Calu3 (cell line): ENCODE measurements at regions not wholly inside any gene's neighbourhood (a gene's known extent, or its start where the extent isn't known, plus 50 kb on each side); places are given as distances from the start of the nearest gene placed in this dataset.
"Not testable (repeated sequence)": the region's sequence is repeated elsewhere in the genome, so short reads cannot be mapped to it uniquely, and the experiment has no call there.

Source experiments
- BruUV-seq: library from RNA; stranded (reverse); fragments of 400-500 nt; replicated peaks from 2 replicates; lab custom pipeline; 2021; lab: Mats Ljungman, UMichigan
- CTCF ChIA-PET: fragments of 300-600 bp; sonication (Branson Sonifier 250); formaldehyde crosslinking; loops from one replicate; lab custom pipeline; 2022; ENCODE audit warnings: antibody characterized with exemption; lab: Charles Lee
- DNase-seq: peaks from one replicate; pipeline ENCODE4 v3.0.0; 2022
- H3K27ac Mint-ChIP-seq: one replicate; pipeline ENCODE4 v1.8.0; 2022; ENCODE audit warnings: mixed read lengths; ENCODE audit not compliant: unreplicated experiment
- H3K27me3 Mint-ChIP-seq: one replicate; pipeline ENCODE4 v1.8.0; 2022; ENCODE audit warnings: mixed read lengths; ENCODE audit not compliant: unreplicated experiment
- H3K36me3 Mint-ChIP-seq: one replicate; pipeline ENCODE4 v1.8.0; 2022; ENCODE audit warnings: mild to moderate bottlenecking, moderate library complexity, mixed read lengths; ENCODE audit not compliant: insufficient read depth, unreplicated experiment
- H3K4me1 Mint-ChIP-seq: one replicate; pipeline ENCODE4 v1.8.0; 2022; ENCODE audit warnings: mild to moderate bottlenecking, low read depth, mixed read lengths; ENCODE audit not compliant: unreplicated experiment
- H3K4me3 Mint-ChIP-seq: one replicate; pipeline ENCODE4 v1.8.0; 2022; ENCODE audit warnings: mild to moderate bottlenecking, low read depth, moderate library complexity, mixed read lengths; ENCODE audit not compliant: unreplicated experiment
- H3K9me3 Mint-ChIP-seq: one replicate; pipeline ENCODE4 v1.8.0; 2022; ENCODE audit warnings: low read depth, mixed read lengths; ENCODE audit not compliant: unreplicated experiment
- intact Hi-C: fragments of 100-400 bp; cut with micrococcal nuclease; formaldehyde crosslinking; loops from one replicate; pipeline ENCODE4 v1.10.0; 2022; ENCODE audit not compliant: unreplicated experiment
- TF ChIP-seq, protein P1 (sequence below): fragments of 200-600 bp; IDR thresholded peaks from one replicate; pipeline ENCODE4 v1.8.0; 2022; ENCODE audit warnings: antibody characterized with exemption; ENCODE audit not compliant: unreplicated experiment

DNA sequence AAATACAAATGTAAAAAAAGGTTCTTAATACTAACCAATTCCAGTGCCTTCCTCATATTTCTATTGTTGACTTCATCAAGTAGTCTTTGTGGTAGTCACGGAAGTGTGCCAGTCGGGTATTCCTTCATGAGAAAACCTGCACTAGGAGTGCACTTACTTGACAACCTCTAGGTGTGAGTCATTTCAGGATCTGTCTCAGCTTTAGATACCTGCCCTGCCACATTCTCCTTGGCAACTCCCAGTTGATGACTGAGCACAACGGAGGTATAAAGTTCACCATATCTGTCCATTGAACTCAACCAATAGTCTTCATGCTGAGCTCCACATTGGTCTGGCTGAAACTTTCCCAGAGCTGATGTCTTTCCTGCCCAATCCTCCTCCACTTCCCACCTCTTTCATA, 215.7 kb downstream of the SYT10 start:
- Mint-ChIP-seq H3K4me1 (peaks cover 51% of the 10 kb centered on the region), H3K9me3 (peaks cover 14% of the 10 kb centered on the region), H3K27me3 (no peaks in the 10 kb centered on the region), H3K36me3 (peaks cover 8% of the 10 kb centered on the region), H3K27ac (peak overlapping the region; percentile 91), H3K4me3 (no peak overlapping the region)
- BruUV-seq: no TSS peak
- CTCF ChIA-PET: interaction anchor here (0.6 to 2.5 kb wide), 4 partner anchors 10 to 72 kb away, joined by 3 to 11 read pairs (median 4); no protein-coding TSS in a partner anchor
- peak; percentile 82 for DNase-seq
- TF ChIP-seq, protein P1, sequence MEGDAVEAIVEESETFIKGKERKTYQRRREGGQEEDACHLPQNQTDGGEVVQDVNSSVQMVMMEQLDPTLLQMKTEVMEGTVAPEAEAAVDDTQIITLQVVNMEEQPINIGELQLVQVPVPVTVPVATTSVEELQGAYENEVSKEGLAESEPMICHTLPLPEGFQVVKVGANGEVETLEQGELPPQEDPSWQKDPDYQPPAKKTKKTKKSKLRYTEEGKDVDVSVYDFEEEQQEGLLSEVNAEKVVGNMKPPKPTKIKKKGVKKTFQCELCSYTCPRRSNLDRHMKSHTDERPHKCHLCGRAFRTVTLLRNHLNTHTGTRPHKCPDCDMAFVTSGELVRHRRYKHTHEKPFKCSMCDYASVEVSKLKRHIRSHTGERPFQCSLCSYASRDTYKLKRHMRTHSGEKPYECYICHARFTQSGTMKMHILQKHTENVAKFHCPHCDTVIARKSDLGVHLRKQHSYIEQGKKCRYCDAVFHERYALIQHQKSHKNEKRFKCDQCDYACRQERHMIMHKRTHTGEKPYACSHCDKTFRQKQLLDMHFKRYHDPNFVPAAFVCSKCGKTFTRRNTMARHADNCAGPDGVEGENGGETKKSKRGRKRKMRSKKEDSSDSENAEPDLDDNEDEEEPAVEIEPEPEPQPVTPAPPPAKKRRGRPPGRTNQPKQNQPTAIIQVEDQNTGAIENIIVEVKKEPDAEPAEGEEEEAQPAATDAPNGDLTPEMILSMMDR: no peak
- intact Hi-C loops: loop anchor here (5.0 to 10.0 kb wide), 3 partner anchors 142 to 277 kb away; no protein-coding TSS in a partner anchor

DNA sequence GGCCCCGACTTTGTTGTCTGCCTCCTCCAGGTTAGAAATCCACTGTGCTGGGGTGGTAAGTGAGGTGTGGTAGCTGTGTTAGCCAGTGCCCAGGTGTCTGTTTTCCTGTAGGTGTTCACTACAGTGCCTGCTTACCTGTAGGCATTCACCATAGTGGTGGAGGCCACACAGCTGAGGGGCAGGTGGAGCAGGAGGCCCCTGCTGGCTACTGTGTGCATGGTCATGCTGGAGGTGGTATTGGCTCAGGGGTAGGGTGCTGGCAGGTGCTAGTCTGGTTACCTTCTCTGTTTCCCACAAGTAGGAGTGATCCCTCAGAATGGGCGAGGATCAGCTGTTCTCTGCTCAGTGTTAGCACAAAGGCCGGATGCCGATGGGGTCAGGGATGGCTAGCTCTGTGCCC, 217.3 kb downstream of the SYT10 start:
- DNase-seq: no peak
- peaks cover 8% of the 10 kb centered on the region for H3K36me3 Mint-ChIP-seq
- TF ChIP-seq, protein P1: no peak
- peaks cover 16% of the 10 kb centered on the region for H3K9me3 Mint-ChIP-seq
- CTCF ChIA-PET: interaction anchor here (2.5 kb wide), 1 partner anchor 17 kb away, joined by 11 read pairs; no protein-coding TSS in a partner anchor
- no peak overlapping the region for H3K4me3 Mint-ChIP-seq
- intact Hi-C loops: loop anchor here (5.0 to 10.0 kb wide), 3 partner anchors 140 to 275 kb away; no protein-coding TSS in a partner anchor
- H3K27me3 Mint-ChIP-seq: no peaks in the 10 kb centered on the region
- BruUV-seq: no TSS peak
- peak overlapping the region; percentile 68 for H3K27ac Mint-ChIP-seq
- H3K4me1 Mint-ChIP-seq: peaks cover 55% of the 10 kb centered on the region

- H3K4me3 Mint-ChIP-seq: peak overlapping the region; percentile 52
- intact Hi-C loops: no loop called here
- H3K36me3 Mint-ChIP-seq: no peaks in the 10 kb centered on the region
- no peak for DNase-seq
- CTCF ChIA-PET: interaction anchor here (2.5 kb wide), 1 partner anchor 18 kb away, joined by 11 read pairs; no protein-coding TSS in a partner anchor
- TF ChIP-seq, protein P1: no peak
- H3K27me3 Mint-ChIP-seq: no peaks in the 10 kb centered on the region
- peak overlapping the region; percentile 75 for H3K27ac Mint-ChIP-seq
- no peaks in the 10 kb centered on the region for H3K9me3 Mint-ChIP-seq
- H3K4me1 Mint-ChIP-seq: peaks cover 31% of the 10 kb centered on the region
- BruUV-seq: no TSS peak
Observed at GRCh38 chr12:33205981-33206380, 233.6 kb downstream of the SYT10 start.

- BruUV-seq, H3K4me1 Mint-ChIP-seq, DNase-seq, H3K27ac Mint-ChIP-seq, H3K4me3 Mint-ChIP-seq, H3K27me3 Mint-ChIP-seq, CTCF ChIA-PET, H3K9me3 Mint-ChIP-seq, intact Hi-C loops, H3K36me3 Mint-ChIP-seq: not testable (repeated sequence)
Observed at GRCh38 chr12:33194389-33194788, 245.2 kb downstream of the SYT10 start.

DNA sequence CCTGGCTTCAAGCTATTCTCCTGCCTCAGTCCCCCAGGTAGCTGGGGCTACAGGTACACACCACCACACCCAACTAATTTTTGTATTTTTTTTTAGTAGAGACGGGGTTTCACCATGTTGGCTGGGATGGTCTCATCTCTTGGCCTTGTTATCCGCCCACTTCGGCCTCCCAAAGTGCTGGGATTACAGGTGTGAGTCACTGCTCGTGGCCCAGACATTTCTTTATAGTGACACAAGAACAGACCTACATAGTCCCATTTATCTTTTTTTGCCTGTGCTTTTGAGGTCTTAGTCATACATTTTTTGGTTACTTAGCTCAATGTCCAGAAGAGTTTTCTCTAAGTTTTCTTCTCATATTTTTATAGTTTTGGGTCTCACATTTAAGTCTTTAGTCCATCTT, 247.4 kb downstream of the SYT10 start:
- no TSS peak for BruUV-seq
- H3K9me3 Mint-ChIP-seq: peaks cover 5% of the 10 kb centered on the region

More for the DNA sequence above, 247.4 kb downstream of the SYT10 start:
- no peaks in the 10 kb centered on the region for H3K4me1 Mint-ChIP-seq
- no peak overlapping the region for H3K4me3 Mint-ChIP-seq
- H3K27ac Mint-ChIP-seq: no peak overlapping the region
- intact Hi-C loops: no loop called here
- TF ChIP-seq, protein P1: no peak
- DNase-seq: no peak
- H3K36me3 Mint-ChIP-seq: no peaks in the 10 kb centered on the region
- CTCF ChIA-PET: interaction anchor here (0.7 kb wide), 1 partner anchor 13 kb away, joined by 3 read pairs; no protein-coding TSS in a partner anchor
- no peaks in the 10 kb centered on the region for H3K27me3 Mint-ChIP-seq
